ENCODE measurements at regions not wholly inside any gene's neighbourhood (a gene's known extent, or its start where the extent isn't known, plus 50 kb on each side); places are given as distances from the start of the nearest gene placed in this dataset.

- no peaks in the 10 kb centered on the region for H3K79me2 ChIP-seq (ENCODE audit: insufficient read depth, low read length)
- no peak overlapping the region for H3K4me2 ChIP-seq (ENCODE audit: low read depth, low read length, poor library complexity, severe bottlenecking)
- no peaks in the 10 kb centered on the region for H3F3A ChIP-seq (ENCODE audit: low read depth)
- H4K20me1 ChIP-seq (ENCODE audit: insufficient read depth, low read length, poor library complexity, severe bottlenecking) = no peaks in the 10 kb centered on the region
- H3K4me1 ChIP-seq (ENCODE audit: insufficient read depth, low read length, poor library complexity, severe bottlenecking) = no peaks in the 10 kb centered on the region
- H3K9me3 ChIP-seq (ENCODE audit: insufficient read depth, low read depth, low read length) = no peaks in the 10 kb centered on the region
- TF ChIP-seq CTCF (conservative IDR thresholded peaks at IDR 0.05; ENCODE audit: low read length) = no peak
- no peak for TF ChIP-seq EZH2phosphoT487 (IDR thresholded peaks at IDR 0.05; ENCODE audit: borderline replicate concordance)
- H3K9ac ChIP-seq (ENCODE audit: low read depth, low read length, poor library complexity, severe bottlenecking) = no peak overlapping the region
- H3K27me3 ChIP-seq (ENCODE audit: insufficient read depth, low read length, poor library complexity, severe bottlenecking) = no peaks in the 10 kb centered on the region
- no peak overlapping the region for H3K4me3 ChIP-seq (ENCODE audit: low read length, poor library complexity, severe bottlenecking)
- no peak overlapping the region for H2AFZ ChIP-seq (ENCODE audit: low read length)
- H3K36me3 ChIP-seq (ENCODE audit: insufficient read depth, low read length) = no peaks in the 10 kb centered on the region
- H3K9me2 ChIP-seq (replicated peaks; ENCODE audit: low read depth, low read length) = no peaks in the 10 kb centered on the region
These were observed 87.5 kb downstream of the RWDD3 start for GRCh38 chr1:95321531-95321930.

- TF ChIP-seq EZH2phosphoT487 (IDR thresholded peaks at IDR 0.05; ENCODE audit: borderline replicate concordance) (no peak), CTCF (conservative IDR thresholded peaks at IDR 0.05; ENCODE audit: low read length) (no peak)
- H3K9me2 ChIP-seq (replicated peaks; ENCODE audit: low read depth, low read length) = no peaks in the 10 kb centered on the region
- H3K79me2 ChIP-seq (ENCODE audit: insufficient read depth, low read length) = no peaks in the 10 kb centered on the region
- H3K4me2 ChIP-seq (ENCODE audit: low read depth, low read length, poor library complexity, severe bottlenecking) = no peak overlapping the region
- no peaks in the 10 kb centered on the region for H3F3A ChIP-seq (ENCODE audit: low read depth)
- no peak overlapping the region for H3K9ac ChIP-seq (ENCODE audit: low read depth, low read length, poor library complexity, severe bottlenecking)
- H3K36me3 ChIP-seq (ENCODE audit: insufficient read depth, low read length) = no peaks in the 10 kb centered on the region
- no peaks in the 10 kb centered on the region for H3K27me3 ChIP-seq (ENCODE audit: insufficient read depth, low read length, poor library complexity, severe bottlenecking)
- no peak overlapping the region for H2AFZ ChIP-seq (ENCODE audit: low read length)
- H3K4me3 ChIP-seq (ENCODE audit: low read length, poor library complexity, severe bottlenecking) = no peak overlapping the region
- no peaks in the 10 kb centered on the region for H3K9me3 ChIP-seq (ENCODE audit: insufficient read depth, low read depth, low read length)
- H4K20me1 ChIP-seq (ENCODE audit: insufficient read depth, low read length, poor library complexity, severe bottlenecking) = no peaks in the 10 kb centered on the region
- H3K4me1 ChIP-seq (ENCODE audit: insufficient read depth, low read length, poor library complexity, severe bottlenecking) = no peaks in the 10 kb centered on the region
These were observed 89.1 kb downstream of the RWDD3 start for GRCh38 chr1:95323123-95323522.

GRCh38 chr1:95325349-95325748 is 91.3 kb downstream of the RWDD3 start:
- Histone ChIP-seq H3K79me2 (ENCODE audit: insufficient read depth, low read length) (no peaks in the 10 kb centered on the region), H4K20me1 (ENCODE audit: insufficient read depth, low read length, poor library complexity, severe bottlenecking) (no peaks in the 10 kb centered on the region), H2AFZ (ENCODE audit: low read length) (no peak overlapping the region), H3K4me3 (ENCODE audit: low read length, poor library complexity, severe bottlenecking) (no peak overlapping the region), H3K9ac (ENCODE audit: low read depth, low read length, poor library complexity, severe bottlenecking) (no peak overlapping the region), H3F3A (ENCODE audit: low read depth) (no peaks in the 10 kb centered on the region), H3K27me3 (ENCODE audit: insufficient read depth, low read length, poor library complexity, severe bottlenecking) (no peaks in the 10 kb centered on the region), H3K9me2 (replicated peaks; ENCODE audit: low read depth, low read length) (no peaks in the 10 kb centered on the region), H3K36me3 (ENCODE audit: insufficient read depth, low read length) (no peaks in the 10 kb centered on the region), H3K4me1 (ENCODE audit: insufficient read depth, low read length, poor library complexity, severe bottlenecking) (no peaks in the 10 kb centered on the region), H3K9me3 (ENCODE audit: insufficient read depth, low read depth, low read length) (no peaks in the 10 kb centered on the region), H3K4me2 (ENCODE audit: low read depth, low read length, poor library complexity, severe bottlenecking) (no peak overlapping the region)
- TF ChIP-seq EZH2phosphoT487 (IDR thresholded peaks at IDR 0.05; ENCODE audit: borderline replicate concordance) = no peak
- no peak for TF ChIP-seq CTCF (conservative IDR thresholded peaks at IDR 0.05; ENCODE audit: low read length)
